Retinal pigment epithelial cell (primary cell): ENCODE measurements at regions not wholly inside any gene's neighbourhood (a gene's known extent, or its start where the extent isn't known, plus 50 kb on each side); places are given as distances from the start of the nearest gene placed in this dataset.
"Not testable (repeated sequence)": the region's sequence is repeated elsewhere in the genome, so short reads cannot be mapped to it uniquely, and the experiment has no call there.

Experiments
- DNase-seq: peaks from one replicate; pipeline ENCODE4 v3.0.0-alpha.2; 2010; ENCODE audit warnings: low read depth
- H3K4me3 ChIP-seq: 2 replicates; pipeline ENCODE4 v1.5.1; 2011; ENCODE audit warnings: mild to moderate bottlenecking, low read length, control low read depth, moderate library complexity
- TF ChIP-seq, protein P1 (sequence below): conservative IDR thresholded peaks from 2 replicates; pipeline ENCODE4 v1.5.1; 2011; ENCODE audit warnings: low read depth, low read length, control low read depth, inconsistent platforms

DNA sequence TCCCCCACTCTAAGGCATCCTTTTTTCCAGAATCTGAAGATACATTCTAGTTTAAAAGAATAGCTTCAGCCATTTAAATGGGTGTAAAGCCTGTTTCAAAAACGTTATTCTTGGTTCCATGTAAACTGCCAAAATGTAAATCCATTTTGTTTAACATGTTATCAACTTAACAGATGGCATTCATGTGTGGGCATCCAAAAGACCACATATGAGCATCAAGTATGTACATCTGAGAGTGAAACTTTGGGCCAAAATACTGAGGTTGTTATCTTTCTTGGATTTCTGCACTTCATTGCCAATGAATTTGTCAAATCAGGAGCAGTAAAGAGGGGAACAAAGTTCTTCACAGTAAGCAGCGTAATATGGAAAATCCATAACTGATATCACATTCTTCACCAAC is 395.4 kb downstream of the ZNF804A start:
- no peak overlapping the region for H3K4me3 ChIP-seq
- no peak for DNase-seq
- TF ChIP-seq, protein P1, sequence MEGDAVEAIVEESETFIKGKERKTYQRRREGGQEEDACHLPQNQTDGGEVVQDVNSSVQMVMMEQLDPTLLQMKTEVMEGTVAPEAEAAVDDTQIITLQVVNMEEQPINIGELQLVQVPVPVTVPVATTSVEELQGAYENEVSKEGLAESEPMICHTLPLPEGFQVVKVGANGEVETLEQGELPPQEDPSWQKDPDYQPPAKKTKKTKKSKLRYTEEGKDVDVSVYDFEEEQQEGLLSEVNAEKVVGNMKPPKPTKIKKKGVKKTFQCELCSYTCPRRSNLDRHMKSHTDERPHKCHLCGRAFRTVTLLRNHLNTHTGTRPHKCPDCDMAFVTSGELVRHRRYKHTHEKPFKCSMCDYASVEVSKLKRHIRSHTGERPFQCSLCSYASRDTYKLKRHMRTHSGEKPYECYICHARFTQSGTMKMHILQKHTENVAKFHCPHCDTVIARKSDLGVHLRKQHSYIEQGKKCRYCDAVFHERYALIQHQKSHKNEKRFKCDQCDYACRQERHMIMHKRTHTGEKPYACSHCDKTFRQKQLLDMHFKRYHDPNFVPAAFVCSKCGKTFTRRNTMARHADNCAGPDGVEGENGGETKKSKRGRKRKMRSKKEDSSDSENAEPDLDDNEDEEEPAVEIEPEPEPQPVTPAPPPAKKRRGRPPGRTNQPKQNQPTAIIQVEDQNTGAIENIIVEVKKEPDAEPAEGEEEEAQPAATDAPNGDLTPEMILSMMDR, result no peak

DNA sequence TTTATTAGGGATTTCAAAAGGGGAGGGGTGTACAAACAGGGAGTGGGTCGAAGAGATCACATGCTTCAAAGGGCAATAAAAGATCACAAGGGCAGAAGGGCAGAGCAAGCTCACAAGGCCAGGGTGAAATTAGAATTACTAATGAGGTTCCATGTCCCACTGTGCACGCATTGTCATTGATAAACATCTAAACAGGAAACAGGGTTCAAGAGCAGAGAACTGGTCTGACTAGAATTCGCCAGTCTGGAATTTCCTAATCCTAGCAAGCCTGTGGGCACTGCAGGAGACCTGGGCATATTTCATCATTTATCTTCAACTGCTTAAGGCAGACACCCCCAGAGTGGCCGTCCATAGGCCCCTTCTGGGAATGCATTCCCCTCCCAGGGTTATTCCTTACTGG is 408.2 kb downstream of the ZNF804A start:
- TF ChIP-seq, protein P1, result no peak
- H3K4me3 ChIP-seq, result no peak overlapping the region
- DNase-seq, result no peak

DNA sequence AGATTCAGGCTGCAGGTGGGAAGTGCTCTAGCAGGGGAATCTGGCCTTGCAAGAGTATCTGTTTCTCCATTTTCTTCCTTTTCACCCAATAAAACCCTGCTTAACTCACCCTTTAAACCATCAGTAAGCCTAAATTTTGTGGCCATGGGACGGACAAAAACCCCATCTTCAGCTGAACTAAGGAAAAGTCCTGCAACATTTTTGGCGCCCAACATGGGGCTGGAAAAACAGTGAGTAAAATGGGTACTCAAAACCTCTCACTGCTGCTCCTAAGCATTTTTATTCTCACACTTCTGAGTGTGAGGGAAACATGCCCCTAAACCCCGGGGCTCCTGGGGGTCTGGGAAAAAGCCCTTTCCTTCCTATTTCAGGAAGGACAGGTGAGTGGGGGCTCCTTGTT is 414.3 kb downstream of the ZNF804A start:
- DNase-seq, result no peak

DNA sequence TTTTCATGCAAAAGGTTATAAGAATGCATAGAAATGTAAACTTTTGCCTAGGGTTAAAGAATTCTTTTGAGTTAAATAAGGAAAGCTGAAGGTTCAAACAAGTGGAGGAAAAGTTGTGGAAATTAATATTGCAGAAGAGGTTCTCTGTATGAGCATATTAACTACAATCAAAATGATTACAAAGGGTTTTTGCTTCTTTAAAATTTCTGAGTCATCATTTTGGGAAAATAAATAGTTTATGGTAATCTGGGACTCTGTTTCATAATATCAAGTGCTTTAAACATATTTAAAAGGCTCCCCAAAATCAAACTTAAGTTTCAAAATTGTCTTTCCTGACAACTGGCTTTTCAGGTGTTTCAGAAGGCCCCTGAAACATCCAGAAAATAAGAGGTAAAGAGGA is 415.7 kb downstream of the ZNF804A start:
- TF ChIP-seq, protein P1, result no peak
- DNase-seq, result no peak

More for the DNA sequence above, 414.3 kb downstream of the ZNF804A start:
- TF ChIP-seq, protein P1, result no peak
- no peak overlapping the region for H3K4me3 ChIP-seq

DNA sequence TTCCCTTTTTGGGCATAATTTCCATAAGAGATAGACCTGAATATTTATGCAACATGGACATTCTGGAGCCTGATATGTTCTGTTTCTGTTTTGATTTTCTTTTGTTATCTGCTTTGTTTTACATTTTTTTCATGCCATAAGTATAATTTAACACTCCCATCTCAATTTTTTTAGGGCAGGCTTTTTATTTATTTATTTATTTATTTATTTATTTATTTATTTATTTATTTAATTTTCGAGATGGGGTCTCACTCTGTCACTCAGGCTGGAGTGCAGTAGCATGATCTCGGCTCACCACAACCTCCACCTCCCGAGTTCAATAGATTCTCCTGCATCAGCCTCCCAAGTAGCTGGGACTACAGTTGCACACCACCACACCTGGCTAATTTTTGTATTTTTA is 427.6 kb downstream of the ZNF804A start:
- H3K4me3 ChIP-seq, DNase-seq: not testable (repeated sequence)

More for the DNA sequence above, 415.7 kb downstream of the ZNF804A start:
- no peak overlapping the region for H3K4me3 ChIP-seq

DNA sequence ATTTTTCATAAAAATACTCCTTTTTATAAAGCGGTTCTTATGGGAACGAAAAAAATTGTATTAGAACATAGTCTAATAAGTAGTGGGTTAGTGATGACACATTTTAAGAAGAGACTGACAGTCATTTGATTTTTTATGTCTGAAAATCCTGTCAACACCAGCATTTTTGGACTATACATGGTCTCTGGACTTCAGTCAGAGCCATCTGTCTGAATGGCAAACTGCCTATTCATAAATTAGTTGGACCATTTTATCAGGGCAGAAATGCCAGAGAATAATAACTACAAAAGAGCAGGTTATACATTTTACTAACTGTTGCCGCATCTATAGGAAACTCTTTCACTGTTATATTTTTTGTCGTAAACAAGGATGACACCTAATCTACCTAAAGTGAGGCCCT is 437.6 kb downstream of the ZNF804A start:
- no peak overlapping the region for H3K4me3 ChIP-seq
- no peak for DNase-seq
- TF ChIP-seq, protein P1, result no peak

DNA sequence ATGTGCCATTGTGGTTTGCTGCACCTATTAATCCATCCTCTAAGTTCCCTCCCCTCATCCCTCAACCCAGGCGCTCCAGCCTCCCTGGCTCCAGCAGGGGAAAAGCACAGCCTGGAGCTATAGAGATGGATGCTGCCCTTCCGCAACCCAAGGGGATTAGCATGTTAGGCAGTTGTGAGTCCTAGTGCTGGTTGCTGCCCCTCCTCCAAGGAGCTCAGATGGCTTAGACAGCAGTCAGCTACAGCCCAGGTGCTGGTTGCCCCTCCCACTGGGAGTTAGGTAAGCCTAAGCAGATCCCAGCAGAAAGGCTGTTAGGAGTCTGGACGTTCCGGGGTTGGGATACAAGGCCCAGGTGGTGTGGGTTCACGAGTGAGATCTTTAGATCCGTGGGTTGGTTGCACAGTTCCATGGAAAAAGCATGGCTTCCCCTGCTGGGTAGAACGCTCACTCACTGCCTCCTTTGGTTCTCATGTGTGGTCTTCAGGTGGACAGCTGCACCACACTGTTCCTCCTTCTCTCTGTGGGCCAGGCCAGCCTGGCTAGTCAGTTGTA is 446.1 kb downstream of the ZNF804A start:
- TF ChIP-seq, protein P1, result no peak
- DNase-seq, result no peak
- H3K4me3 ChIP-seq, result no peak overlapping the region

DNA sequence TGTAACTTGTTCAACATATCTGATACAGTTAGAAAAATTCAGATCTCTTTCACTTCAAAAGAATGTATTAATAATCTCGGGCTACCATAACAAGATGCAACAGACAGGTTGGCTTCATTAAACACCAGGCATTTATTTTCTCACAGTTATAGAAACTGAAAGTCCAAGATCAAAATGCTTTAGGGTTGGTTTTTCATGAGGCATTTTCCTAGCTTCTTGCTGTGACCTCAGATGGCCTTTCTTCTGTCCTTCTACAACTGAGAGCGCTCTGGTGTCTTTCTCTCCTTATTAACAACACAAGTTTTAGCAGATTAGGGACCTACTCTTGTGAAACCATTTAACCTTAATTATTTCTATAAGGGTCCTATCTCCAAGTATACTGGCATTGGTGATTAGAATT is 452.5 kb downstream of the ZNF804A start:
- DNase-seq, result no peak
- TF ChIP-seq, protein P1, result no peak
- H3K4me3 ChIP-seq, result no peak overlapping the region
